ENCODE measurements at regions not wholly inside any gene's neighbourhood (a gene's known extent, or its start where the extent isn't known, plus 50 kb on each side); places are given as distances from the start of the nearest gene placed in this dataset.

DNA sequence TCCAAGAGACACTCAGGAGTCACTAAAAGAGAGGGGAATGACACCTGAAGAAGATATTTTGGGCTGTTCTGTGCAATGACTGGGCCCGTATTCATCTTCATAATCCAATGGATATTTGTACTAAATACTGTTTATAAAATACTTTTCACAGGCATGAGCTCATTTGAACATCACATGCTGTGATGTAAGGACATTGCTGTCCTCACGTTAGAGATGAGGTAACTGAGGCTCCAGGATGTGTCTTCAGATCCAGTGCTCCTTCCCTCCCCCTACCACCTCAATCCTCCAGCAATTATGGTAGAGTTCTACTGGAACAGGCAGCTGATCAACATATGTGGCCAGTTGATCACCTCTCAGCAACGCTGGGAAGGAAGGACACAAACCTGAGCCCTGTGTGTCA lies 139.4 kb upstream of the OSMR start:
- TF ChIP-seq CTCF (IDR thresholded peaks at IDR 0.05; ENCODE audit: low read depth, low read length): no peak
- in situ Hi-C loops (cut with HindIII; ENCODE audit: low sequenced_read_pairs): no loop called here
- no peak for DNase-seq (ENCODE audit: low read depth, low spot score)
- no peak overlapping the region for H3K4me3 ChIP-seq (ENCODE audit: low read depth, low read length)

GRCh38 chr5:38707352-38708210 lies 138.2 kb upstream of the OSMR start:
- H3K4me3 ChIP-seq (ENCODE audit: low read depth, low read length): no peak overlapping the region
- no peak for DNase-seq (ENCODE audit: low read depth, low spot score)
- in situ Hi-C loops (cut with HindIII; ENCODE audit: low sequenced_read_pairs): no loop called here
- no peak for TF ChIP-seq CTCF (IDR thresholded peaks at IDR 0.05; ENCODE audit: low read depth, low read length)

GRCh38 chr5:38709678-38710306 lies 136.0 kb upstream of the OSMR start:
- TF ChIP-seq CTCF (IDR thresholded peaks at IDR 0.05; ENCODE audit: low read depth, low read length): no peak
- in situ Hi-C loops (cut with HindIII; ENCODE audit: low sequenced_read_pairs): no loop called here
- no peak for DNase-seq (ENCODE audit: low read depth, low spot score)
- no peak overlapping the region for H3K4me3 ChIP-seq (ENCODE audit: low read depth, low read length)

GRCh38 chr5:38710627-38711026 lies 135.2 kb upstream of the OSMR start:
- DNase-seq (ENCODE audit: low read depth, low spot score): no peak
- no peak overlapping the region for H3K4me3 ChIP-seq (ENCODE audit: low read depth, low read length)
- TF ChIP-seq CTCF (IDR thresholded peaks at IDR 0.05; ENCODE audit: low read depth, low read length): no peak
- in situ Hi-C loops (cut with HindIII; ENCODE audit: low sequenced_read_pairs): no loop called here

- no peak for DNase-seq (ENCODE audit: low read depth, low spot score)
- in situ Hi-C loops (cut with HindIII; ENCODE audit: low sequenced_read_pairs): no loop called here
- H3K4me3 ChIP-seq (ENCODE audit: low read depth, low read length): no peak overlapping the region
- TF ChIP-seq CTCF (IDR thresholded peaks at IDR 0.05; ENCODE audit: low read depth, low read length): no peak
Measured at GRCh38 chr5:38712391-38712790, 133.4 kb upstream of the OSMR start.

DNA sequence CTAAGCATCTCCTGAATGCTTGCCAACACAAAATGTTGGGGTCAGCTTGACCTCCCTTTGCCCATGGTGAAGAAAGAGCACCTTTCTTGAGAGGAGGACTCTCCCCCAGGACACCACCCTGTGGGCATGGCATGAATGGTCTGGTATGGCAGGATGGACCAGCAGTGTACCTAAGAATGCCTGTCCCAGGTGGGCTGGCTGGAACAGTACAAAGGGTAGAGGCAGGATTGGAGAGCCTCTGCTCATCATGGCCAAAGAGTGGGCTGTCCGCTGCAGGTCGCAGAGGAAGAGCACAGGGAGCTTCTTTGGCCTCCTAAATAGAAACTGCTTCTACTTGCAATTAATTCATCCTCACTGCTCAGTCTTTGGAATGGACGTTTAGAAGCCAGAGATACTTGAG lies 131.6 kb upstream of the OSMR start:
- no peak for TF ChIP-seq CTCF (IDR thresholded peaks at IDR 0.05; ENCODE audit: low read depth, low read length)
- H3K4me3 ChIP-seq (ENCODE audit: low read depth, low read length): no peak overlapping the region
- DNase-seq (ENCODE audit: low read depth, low spot score): no peak
- in situ Hi-C loops (cut with HindIII; ENCODE audit: low sequenced_read_pairs): no loop called here
